GM12801 (cell line): ENCODE measurements at regions not wholly inside any gene's neighbourhood (a gene's known extent, or its start where the extent isn't known, plus 50 kb on each side); places are given as distances from the start of the nearest gene placed in this dataset.

Source experiments
- CTCF ChIP-seq: IDR thresholded peaks from one replicate; pipeline ENCODE4 v1.5.1; 2011; ENCODE audit warnings: control low read depth; ENCODE audit not compliant: insufficient read length; ENCODE audit errors: extremely low read depth

GRCh38 chr22:25370322-25370721 lies 150.9 kb downstream of the CRYBB2 start:
- TF ChIP-seq CTCF: no peak

- no peak for TF ChIP-seq CTCF
Measured at GRCh38 chr22:25372000-25372595, 152.7 kb downstream of the CRYBB2 start.

GRCh38 chr22:25373961-25374360 lies 154.5 kb downstream of the CRYBB2 start:
- no peak for TF ChIP-seq CTCF

- no peak for TF ChIP-seq CTCF
Measured at GRCh38 chr22:25374869-25375268, 155.4 kb downstream of the CRYBB2 start.

GRCh38 chr22:25375683-25376082 lies 156.2 kb downstream of the CRYBB2 start:
- no peak for TF ChIP-seq CTCF

GRCh38 chr22:25377699-25378098 lies 158.3 kb downstream of the CRYBB2 start:
- TF ChIP-seq CTCF: no peak

GRCh38 chr22:25380122-25380747 lies 160.8 kb downstream of the CRYBB2 start:
- TF ChIP-seq CTCF: no peak
